HFFc6 (cell line): ENCODE measurements at regions not wholly inside any gene's neighbourhood (a gene's known extent, or its start where the extent isn't known, plus 50 kb on each side); places are given as distances from the start of the nearest gene placed in this dataset.

ENCODE experiments used
- DNase-seq: peaks from one replicate; pipeline ENCODE4 v3.0.0-alpha.2; 2018
- H3K27ac Mint-ChIP-seq: 2 replicates; pipeline ENCODE4 v1.8.0; 2020; ENCODE audit warnings: mild to moderate bottlenecking, mixed read lengths
- H3K27me3 Mint-ChIP-seq: 2 replicates; pipeline ENCODE4 v1.8.0; 2021; ENCODE audit warnings: mild to moderate bottlenecking, moderate library complexity, mixed read lengths; ENCODE audit not compliant: insufficient read depth
- H3K36me3 Mint-ChIP-seq: 2 replicates; pipeline ENCODE4 v1.8.0; 2021; ENCODE audit warnings: low read depth, mixed read lengths
- H3K4me1 Mint-ChIP-seq: 2 replicates; pipeline ENCODE4 v1.8.0; 2020; ENCODE audit warnings: low read depth, mixed read lengths
- H3K4me3 Mint-ChIP-seq: 2 replicates; pipeline ENCODE4 v1.8.0; 2020; ENCODE audit warnings: mild to moderate bottlenecking, moderate library complexity, mixed read lengths
- H3K9me3 Mint-ChIP-seq: 2 replicates; pipeline ENCODE4 v1.8.0; 2020; ENCODE audit warnings: mild to moderate bottlenecking, mixed read lengths
- CTCF ChIP-seq: fragments of 200-600 bp; sonication (generic); IDR thresholded peaks from 2 replicates; pipeline ENCODE4 v1.5.0; 2021; ENCODE audit warnings: antibody characterized with exemption, mild to moderate bottlenecking

GRCh38 chr9:14412775-14413174, 98.8 kb upstream of the NFIB start:
- peaks cover 8% of the 10 kb centered on the region; the same call in 1 of the 2 replicates for H3K4me1 Mint-ChIP-seq
- H3K27ac Mint-ChIP-seq, result no peak overlapping the region
- no peak for DNase-seq
- no peak for TF ChIP-seq CTCF
- no peak overlapping the region for H3K4me3 Mint-ChIP-seq
- H3K36me3 Mint-ChIP-seq, result no peaks in the 10 kb centered on the region
- H3K9me3 Mint-ChIP-seq, result no peaks in the 10 kb centered on the region
- H3K27me3 Mint-ChIP-seq, result peaks cover 30% of the 10 kb centered on the region

GRCh38 chr9:14406463-14406862, 92.5 kb upstream of the NFIB start:
- Mint-ChIP-seq H3K36me3 (no peaks in the 10 kb centered on the region), H3K27ac (no peak overlapping the region), H3K4me3 (no peak overlapping the region), H3K27me3 (peaks cover 30% of the 10 kb centered on the region), H3K4me1 (no peaks in the 10 kb centered on the region), H3K9me3 (no peaks in the 10 kb centered on the region)
- no peak for DNase-seq
- TF ChIP-seq CTCF, result no peak

- peaks cover 30% of the 10 kb centered on the region for H3K27me3 Mint-ChIP-seq
- H3K9me3 Mint-ChIP-seq, result no peaks in the 10 kb centered on the region
- H3K27ac Mint-ChIP-seq, result no peak overlapping the region
- H3K4me1 Mint-ChIP-seq, result peaks cover 6% of the 10 kb centered on the region
- no peak for DNase-seq
- no peak for TF ChIP-seq CTCF
- no peak overlapping the region for H3K4me3 Mint-ChIP-seq
- no peaks in the 10 kb centered on the region for H3K36me3 Mint-ChIP-seq
These were observed 91.3 kb upstream of the NFIB start for GRCh38 chr9:14405176-14405706.

GRCh38 chr9:14403081-14403480, 89.1 kb upstream of the NFIB start:
- no peak for DNase-seq
- Mint-ChIP-seq H3K9me3 (no peaks in the 10 kb centered on the region), H3K27ac (no peak overlapping the region), H3K36me3 (no peaks in the 10 kb centered on the region), H3K4me3 (no peak overlapping the region), H3K4me1 (peaks cover 7% of the 10 kb centered on the region), H3K27me3 (peaks cover 24% of the 10 kb centered on the region)
- TF ChIP-seq CTCF, result no peak

GRCh38 chr9:14402583-14402982, 88.6 kb upstream of the NFIB start:
- H3K27ac Mint-ChIP-seq, result no peak overlapping the region
- peaks cover 7% of the 10 kb centered on the region for H3K4me1 Mint-ChIP-seq
- H3K9me3 Mint-ChIP-seq, result no peaks in the 10 kb centered on the region
- DNase-seq, result no peak
- H3K4me3 Mint-ChIP-seq, result no peak overlapping the region
- H3K36me3 Mint-ChIP-seq, result no peaks in the 10 kb centered on the region
- no peak for TF ChIP-seq CTCF
- H3K27me3 Mint-ChIP-seq, result peaks cover 22% of the 10 kb centered on the region

- Mint-ChIP-seq H3K4me3 (no peak overlapping the region), H3K36me3 (no peaks in the 10 kb centered on the region), H3K27me3 (peaks cover 17% of the 10 kb centered on the region), H3K27ac (no peak overlapping the region), H3K4me1 (peaks cover 7% of the 10 kb centered on the region), H3K9me3 (no peaks in the 10 kb centered on the region)
- TF ChIP-seq CTCF, result no peak
- no peak for DNase-seq
These were observed 88.0 kb upstream of the NFIB start for GRCh38 chr9:14401911-14402310.
